Stimulated activated CD4-positive, alpha-beta T cell treated with anti-CD3 and anti-CD28 coated beads, TNF-alpha, amount 100 ng/mL, for 48 hours (primary cell): ENCODE measurements at regions not wholly inside any gene's neighbourhood (a gene's known extent, or its start where the extent isn't known, plus 50 kb on each side); places are given as distances from the start of the nearest gene placed in this dataset.
"Not testable (repeated sequence)": the region's sequence is repeated elsewhere in the genome, so short reads cannot be mapped to it uniquely, and the experiment has no call there.

Source experiments
- DNase-seq, 3 donors: peaks; one replicate each; pipeline ENCODE4 v3.0.0-alpha.2; 2020; ENCODE audit warnings: low read depth in 3 of 3

- DNase-seq = not testable (repeated sequence)
Measured at GRCh38 chr9:63912451-63912850, 1372.6 kb downstream of the FOXD4L5 start.

- DNase-seq = not testable (repeated sequence)
Measured at GRCh38 chr9:63909076-63909475, 1375.9 kb downstream of the FOXD4L5 start.

- not testable (repeated sequence) for DNase-seq
Measured at GRCh38 chr9:63899637-63900190, 1385.3 kb downstream of the FOXD4L5 start.

GRCh38 chr9:63881386-63881785, 1403.6 kb downstream of the FOXD4L5 start:
- DNase-seq = not testable (repeated sequence)

GRCh38 chr9:63876380-63876779, 1408.6 kb downstream of the FOXD4L5 start:
- DNase-seq = not testable (repeated sequence)

- peak in 1 of 3 donors; percentile 4 for DNase-seq
Measured at GRCh38 chr9:63859475-63860215, 1425.4 kb downstream of the FOXD4L5 start.

- DNase-seq = not testable (repeated sequence)
Measured at GRCh38 chr9:63859090-63859474, 1425.9 kb downstream of the FOXD4L5 start.

- DNase-seq = not testable (repeated sequence)
Measured at GRCh38 chr9:63853140-63853751, 1431.8 kb downstream of the FOXD4L5 start.

- DNase-seq = not testable (repeated sequence)
Measured at GRCh38 chr9:63824804-63825203, 1460.2 kb downstream of the FOXD4L5 start.

GRCh38 chr9:63823375-63824201, 1461.4 kb downstream of the FOXD4L5 start:
- DNase-seq = not testable (repeated sequence)

GRCh38 chr9:63822615-63823374, 1462.2 kb downstream of the FOXD4L5 start:
- DNase-seq = not testable (repeated sequence)

GRCh38 chr9:63821293-63821692, 1463.7 kb downstream of the FOXD4L5 start:
- DNase-seq = not testable (repeated sequence)

- DNase-seq = not testable (repeated sequence)
Measured at GRCh38 chr9:63820882-63821281, 1464.1 kb downstream of the FOXD4L5 start.

- DNase-seq = not testable (repeated sequence)
Measured at GRCh38 chr9:63820383-63820782, 1464.6 kb downstream of the FOXD4L5 start.

GRCh38 chr9:63817622-63818518, 1467.1 kb downstream of the FOXD4L5 start:
- DNase-seq = peak; percentile 17 to 55 (median 43)

- peak; percentile 44 to 65 (median 55) for DNase-seq
Measured at GRCh38 chr9:63816751-63817621, 1468.0 kb downstream of the FOXD4L5 start.

GRCh38 chr9:63814970-63815669, 1469.9 kb downstream of the FOXD4L5 start:
- DNase-seq = not testable (repeated sequence)

- not testable (repeated sequence) for DNase-seq
Measured at GRCh38 chr9:63813391-63814021, 1471.5 kb downstream of the FOXD4L5 start.
